HEK293T (cell line): ENCODE measurements at regions not wholly inside any gene's neighbourhood (a gene's known extent, or its start where the extent isn't known, plus 50 kb on each side); places are given as distances from the start of the nearest gene placed in this dataset.

ENCODE experiments used
- ARNT ChIP-seq: fragments of 450-650 bp; IDR thresholded peaks from 2 replicates; pipeline ENCODE4 v1.6.1; 2017; ENCODE audit warnings: mild to moderate bottlenecking
- CTBP1 ChIP-seq: fragments of 450-650 bp; IDR thresholded peaks from 2 replicates; pipeline ENCODE4 v1.6.1; 2016; ENCODE audit warnings: borderline replicate concordance
- FOXM1 ChIP-seq: fragments of 450-650 bp; IDR thresholded peaks from 2 replicates; pipeline ENCODE4 v1.6.1; 2017; ENCODE audit warnings: mild to moderate bottlenecking, borderline replicate concordance
- HDGF ChIP-seq: fragments of 450-650 bp; IDR thresholded peaks from 2 replicates; pipeline ENCODE4 v1.6.1; 2017; ENCODE audit warnings: antibody characterized with exemption, borderline replicate concordance

DNA sequence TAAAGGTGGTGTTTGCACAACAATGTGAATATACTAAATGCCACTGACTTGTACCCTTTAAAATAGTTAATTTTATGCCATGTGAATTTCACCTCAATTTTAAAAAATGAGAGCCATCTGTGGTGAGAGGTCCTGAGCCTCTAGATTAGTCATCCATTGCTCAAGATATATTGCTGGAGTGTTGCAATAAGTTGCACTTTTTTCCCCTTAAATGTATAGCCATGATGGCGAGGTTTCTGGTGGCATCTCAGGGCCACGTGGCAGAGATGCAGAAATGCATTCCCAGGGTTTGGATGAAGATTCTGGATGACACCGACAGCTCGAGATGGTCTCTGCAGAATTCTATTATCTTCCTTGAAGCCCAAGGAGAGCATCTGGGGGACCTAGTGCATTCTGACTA, 153.7 kb downstream of the AACS start:
- TF ChIP-seq FOXM1, result no peak
- TF ChIP-seq ARNT, result no peak
- TF ChIP-seq HDGF, result no peak
- TF ChIP-seq CTBP1, result no peak
